Activated CD8-positive, alpha-beta memory T cell treated with anti-CD3 and anti-CD28 coated beads, Interleukin-2, amount 50 U/mL, for 48 hours (primary cell): ENCODE measurements at regions not wholly inside any gene's neighbourhood (a gene's known extent, or its start where the extent isn't known, plus 50 kb on each side); places are given as distances from the start of the nearest gene placed in this dataset.

Experiments used
- DNase-seq: peaks from one replicate; pipeline ENCODE4 v3.0.0-alpha.2; 2020

DNA sequence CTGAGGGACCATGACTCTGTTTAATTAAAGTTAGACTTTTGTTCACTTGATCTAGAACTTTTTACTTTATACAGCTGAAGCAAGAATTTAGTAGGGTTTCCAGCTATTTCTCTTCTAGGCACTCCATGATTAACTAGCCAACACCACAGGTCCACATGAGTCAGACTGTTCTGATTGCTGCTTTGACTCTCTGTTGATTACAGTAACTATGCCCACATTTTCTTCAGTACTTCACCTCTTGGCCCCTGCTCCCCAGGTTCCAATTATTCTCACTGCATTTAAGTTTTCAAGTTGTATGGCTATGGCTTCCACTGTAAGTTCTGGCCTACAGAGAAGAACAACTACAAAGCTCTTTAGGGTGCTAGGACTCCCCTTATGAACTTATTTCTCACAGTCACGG lies 737.2 kb upstream of the IGFBP3 start:
- DNase-seq: no peak

DNA sequence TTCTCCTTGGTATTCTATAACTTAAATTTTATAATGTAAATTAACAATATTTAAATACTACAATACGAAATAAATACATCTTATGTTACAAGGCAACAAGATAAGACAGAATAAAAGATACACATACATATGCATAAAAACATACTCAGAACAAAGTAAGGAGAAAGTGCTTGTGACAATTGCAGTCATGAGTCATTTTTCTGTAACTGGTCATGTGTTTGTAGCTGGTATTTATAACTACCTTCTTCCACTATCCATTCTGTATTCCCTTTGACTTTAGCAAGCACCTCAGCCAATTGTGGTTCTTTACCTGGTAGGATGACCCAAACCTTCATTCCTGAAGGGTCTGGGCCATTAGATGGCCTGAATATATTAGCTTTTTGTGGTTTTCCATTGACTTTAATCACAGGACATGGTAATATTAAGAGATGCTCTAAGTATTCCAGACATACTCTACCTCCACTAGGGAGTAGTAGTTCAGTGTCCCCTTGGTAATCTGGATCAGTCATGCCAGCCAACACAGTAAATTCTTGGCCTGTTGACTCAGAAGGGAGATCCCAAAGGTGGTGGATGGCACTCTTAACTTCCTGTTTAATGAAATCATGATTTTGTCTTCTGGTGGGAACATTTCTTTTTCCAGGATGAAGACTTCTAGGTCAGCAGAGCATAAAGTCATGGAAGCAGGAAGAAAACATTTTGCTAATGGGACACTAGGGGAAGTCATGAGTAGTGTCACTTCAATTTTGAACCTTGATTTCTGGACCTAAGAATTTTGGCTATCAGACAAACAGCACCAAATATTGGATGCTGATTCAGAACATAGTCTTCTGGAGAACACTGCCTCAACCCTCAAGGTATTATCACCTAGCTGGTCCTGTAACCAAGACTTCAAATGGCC lies 733.7 kb upstream of the IGFBP3 start:
- no peak for DNase-seq

DNA sequence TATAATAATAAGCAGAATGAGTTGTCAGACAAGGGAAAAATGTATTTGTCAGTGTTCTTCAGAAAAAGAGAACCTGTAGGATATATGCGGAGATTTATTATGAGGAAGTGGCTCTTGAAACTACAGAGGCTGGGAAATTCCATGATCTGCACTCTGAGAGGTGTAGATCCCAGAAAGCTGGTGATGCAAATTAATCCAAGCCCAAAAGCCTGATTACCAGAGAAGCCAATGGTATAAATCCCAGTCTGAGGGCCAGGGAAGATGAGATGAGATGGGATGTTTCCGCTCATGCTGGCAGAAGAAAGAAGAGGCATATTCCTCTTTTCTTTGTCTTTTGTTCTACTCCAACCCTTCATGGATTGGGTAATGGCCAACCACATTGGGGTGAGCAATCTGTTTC lies 732.8 kb upstream of the IGFBP3 start:
- DNase-seq: no peak

DNA sequence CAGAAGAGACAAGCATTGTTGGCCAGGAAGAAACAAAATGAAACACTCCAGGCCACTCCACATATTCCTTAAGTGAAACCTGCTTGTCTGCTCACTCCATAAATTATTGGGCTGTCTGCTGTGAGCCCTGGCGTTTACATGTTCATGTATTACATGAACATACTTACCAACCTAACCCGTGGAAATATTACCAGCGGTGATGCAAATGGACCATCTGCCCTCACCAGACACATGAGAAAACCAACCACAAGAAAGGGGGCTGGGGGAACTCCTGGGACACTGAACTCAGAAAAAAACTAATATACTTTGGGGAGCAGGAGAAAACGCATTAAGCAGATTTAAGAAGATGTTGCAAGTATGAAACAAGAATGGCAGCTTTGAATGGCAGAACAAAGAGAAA lies 731.2 kb upstream of the IGFBP3 start:
- DNase-seq: no peak

DNA sequence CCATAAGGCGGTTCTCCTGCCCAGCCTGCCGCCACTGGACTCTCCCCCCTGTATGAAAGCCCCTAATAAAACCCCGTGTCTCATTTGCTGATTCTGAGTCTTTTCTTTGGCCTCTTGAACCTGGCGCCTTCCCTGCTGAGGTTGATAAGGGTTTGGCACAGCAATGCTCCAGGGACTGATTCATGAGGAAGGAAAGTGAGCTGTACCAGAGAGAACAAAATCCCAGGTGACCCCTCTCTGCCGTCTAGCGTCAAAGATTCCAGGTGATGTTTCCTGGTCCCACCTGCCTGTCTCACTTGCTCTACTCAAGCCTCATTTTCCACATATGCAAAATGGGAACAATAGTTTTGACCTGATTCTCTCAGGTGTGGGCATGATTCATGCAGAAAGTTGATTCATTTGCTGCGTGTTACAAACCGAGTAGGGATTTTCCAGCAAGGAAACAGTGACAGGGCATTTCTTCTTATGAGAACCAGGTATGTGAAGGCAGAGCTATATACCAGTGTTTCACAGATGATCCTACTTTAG lies 730.6 kb upstream of the IGFBP3 start:
- no peak for DNase-seq

- no peak for DNase-seq
Measured at GRCh38 chr7:46651070-46651469, 730.0 kb upstream of the IGFBP3 start.

DNA sequence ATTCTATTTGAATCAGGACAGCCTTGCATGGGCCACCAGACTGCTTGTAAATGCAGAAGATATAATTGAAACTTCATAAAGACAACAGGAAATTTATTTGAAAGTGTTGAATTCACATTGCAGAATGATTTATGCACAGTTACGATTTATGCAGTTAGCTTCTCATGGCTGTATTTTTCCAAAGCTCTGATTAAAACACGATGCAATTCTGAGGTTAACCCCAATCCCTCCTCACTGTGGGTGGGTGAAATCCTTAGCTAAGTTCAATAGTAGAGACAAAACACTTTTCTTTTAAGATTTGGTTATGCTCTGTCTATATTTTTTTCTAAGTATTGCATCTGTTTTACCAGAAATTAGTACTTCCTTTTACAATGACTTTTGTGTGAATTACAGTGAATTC lies 728.8 kb upstream of the IGFBP3 start:
- DNase-seq: no peak

DNA sequence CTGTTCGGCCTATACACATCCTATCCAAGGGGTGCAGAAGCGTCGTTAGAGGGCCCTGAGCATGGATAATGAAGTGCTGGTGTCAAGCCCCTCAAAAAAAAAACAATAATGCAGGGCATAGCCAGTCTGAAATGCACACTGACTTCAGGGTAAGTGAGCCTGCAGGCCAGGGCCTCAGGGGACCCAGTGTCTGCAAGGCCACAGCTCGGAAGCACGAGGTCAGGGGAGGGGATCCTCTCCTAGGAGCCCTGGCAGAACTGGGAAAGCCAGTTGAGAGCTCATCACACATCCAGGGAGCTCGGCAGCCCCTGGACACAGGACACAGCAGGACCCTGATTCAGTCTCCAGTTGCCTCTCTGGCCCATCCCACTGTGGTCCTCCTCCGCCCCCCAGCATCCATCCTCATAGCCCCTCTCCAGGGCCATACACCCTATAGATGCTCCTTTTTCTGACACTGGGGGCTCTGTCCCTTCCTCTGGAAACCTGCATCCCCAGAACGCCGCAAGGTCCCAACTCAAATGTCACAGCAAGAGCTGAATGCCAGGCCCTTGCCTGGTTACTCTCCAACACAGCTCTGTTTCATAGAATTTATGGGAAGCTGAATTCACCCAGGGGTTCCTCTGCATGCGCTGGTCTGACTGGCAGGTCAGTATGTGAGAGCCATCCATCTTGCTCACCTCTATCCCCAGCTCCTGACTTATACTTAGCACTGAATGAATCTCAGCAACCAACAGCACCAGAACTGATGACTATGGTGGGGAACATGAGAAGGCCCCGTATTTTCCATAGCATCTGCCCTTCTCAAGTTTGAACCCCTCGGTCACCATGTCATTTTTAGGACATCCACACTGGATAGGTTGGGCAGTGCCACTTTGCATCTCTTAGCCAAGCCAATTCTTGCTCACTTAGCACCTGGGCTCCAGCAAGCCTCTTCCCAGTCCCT lies 717.0 kb upstream of the IGFBP3 start:
- no peak for DNase-seq

- DNase-seq: no peak
Measured at GRCh38 chr7:46636022-46636421, 715.0 kb upstream of the IGFBP3 start.

- DNase-seq: no peak
Measured at GRCh38 chr7:46633630-46634240, 712.7 kb upstream of the IGFBP3 start.

DNA sequence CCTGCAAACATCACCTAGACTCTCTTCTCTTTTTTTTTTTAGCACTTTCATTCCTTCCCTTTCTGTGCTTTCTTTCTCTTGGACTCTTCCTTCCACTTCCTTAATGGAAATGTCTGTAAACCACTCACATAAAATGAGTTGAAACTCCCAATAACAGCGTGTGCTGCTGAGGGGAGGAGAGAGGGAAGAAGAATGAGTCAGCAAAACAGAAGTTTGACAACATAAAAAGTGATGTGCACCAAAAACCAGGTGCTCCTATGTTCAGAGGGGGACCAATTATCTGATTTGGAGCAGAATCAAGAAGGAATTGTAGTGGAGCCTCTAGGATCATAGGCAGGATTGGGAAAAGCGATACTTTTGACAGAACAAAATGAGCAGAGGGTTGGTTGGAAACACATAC lies 712.1 kb upstream of the IGFBP3 start:
- DNase-seq: no peak

DNA sequence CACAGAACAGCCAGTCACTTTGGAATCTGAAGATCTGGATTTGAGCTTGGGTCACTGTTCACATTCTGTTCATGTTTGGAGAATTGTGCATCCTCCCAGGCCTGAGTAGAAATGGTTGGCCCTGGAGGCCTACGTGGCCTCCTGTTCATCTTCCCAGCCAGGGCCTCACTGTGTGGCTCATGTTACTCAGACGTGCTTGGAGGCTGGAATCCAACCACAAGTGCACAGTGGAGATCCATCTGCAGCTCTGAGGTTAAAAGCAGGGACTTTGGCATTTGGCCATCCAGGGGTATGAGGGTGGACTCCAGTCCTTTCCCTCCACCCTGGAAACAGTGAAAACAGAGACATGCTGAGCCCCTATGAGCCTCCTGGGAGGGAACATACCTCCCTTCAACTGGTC lies 709.0 kb upstream of the IGFBP3 start:
- DNase-seq: no peak

DNA sequence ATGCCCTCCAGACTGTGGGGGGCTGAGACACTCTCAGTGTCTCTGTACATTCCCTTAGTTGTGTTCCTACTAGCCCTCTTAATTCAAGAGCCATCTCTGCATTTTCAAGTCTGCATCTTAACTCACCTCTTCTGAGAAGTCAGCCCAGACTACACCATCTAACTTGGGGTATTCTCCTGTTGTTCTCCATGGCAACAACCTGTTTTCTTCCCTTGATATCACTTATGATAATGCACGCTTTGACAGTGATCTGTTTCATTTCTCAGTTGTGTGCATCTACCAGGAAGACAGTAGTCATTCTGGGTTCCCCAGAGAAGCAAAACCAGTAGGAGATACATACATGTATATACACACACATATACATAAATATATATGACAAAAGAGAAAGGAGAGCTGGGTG lies 707.3 kb upstream of the IGFBP3 start:
- DNase-seq: no peak

DNA sequence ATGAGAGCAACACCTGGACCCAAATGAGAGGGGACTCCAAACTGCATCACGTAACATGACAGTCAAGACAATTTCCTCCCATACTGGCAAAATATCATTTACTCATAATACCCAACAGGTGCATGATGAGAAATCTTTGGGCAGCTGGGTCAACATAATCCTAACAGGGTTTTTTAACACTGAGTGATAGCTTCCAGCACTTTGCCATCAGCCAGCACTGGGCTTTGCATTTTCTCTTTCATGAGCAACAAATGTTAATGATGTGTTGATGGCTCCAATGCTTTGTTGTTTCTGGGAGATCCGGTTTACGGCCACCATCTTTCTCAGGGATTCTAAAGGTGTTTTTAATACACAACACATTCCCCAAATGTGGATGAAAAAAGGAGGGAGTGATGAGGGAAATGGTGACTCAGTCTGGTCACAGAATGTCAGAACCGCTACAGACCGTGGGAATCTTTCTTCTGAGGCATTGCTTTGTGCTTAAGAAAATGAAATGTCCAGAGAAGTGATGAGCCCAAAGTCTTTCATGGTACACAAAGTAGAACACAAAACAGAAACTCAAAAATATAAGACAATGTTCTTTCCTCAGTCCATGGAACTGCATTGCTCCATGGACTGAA lies 705.7 kb upstream of the IGFBP3 start:
- no peak for DNase-seq

DNA sequence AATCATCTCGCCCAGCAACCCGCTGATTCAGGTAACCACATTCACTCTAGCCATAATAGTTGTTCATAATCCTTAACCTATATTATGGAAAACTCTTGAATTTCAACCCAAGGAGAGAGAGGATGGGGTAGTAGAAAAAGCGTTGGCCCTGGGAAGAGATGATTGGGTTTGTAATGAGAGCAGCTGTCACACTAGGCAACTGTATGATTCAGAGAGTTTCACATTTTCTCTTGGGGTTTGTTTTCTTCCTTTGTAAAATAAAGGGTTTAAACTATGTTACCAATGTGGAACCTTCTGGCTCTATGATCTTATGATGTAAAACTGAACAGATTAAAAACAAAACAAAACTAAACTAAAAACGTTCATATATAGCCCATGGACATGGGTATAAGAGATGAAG lies 705.2 kb upstream of the IGFBP3 start:
- no peak for DNase-seq

DNA sequence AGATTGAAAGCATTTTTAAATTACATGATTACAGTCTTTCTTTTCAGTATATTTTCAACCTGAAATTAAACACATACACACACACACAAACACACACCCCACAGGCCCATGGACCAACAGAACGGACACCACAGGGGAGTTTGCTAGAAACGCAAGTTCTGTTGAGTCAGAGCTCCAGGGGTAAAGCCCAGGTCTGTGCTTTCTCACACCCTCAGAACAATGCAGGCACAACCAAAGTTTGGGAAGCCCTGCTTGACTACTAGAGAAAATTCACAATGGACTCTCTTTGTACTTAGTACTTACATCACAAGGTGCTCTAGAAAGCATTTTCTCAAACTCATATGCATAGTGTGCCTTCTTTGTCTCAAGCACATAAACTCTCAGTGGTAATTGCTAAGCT lies 704.0 kb upstream of the IGFBP3 start:
- no peak for DNase-seq

- no peak for DNase-seq
Measured at GRCh38 chr7:46622251-46622650, 701.2 kb upstream of the IGFBP3 start.

GRCh38 chr7:46619723-46620310 lies 698.7 kb upstream of the IGFBP3 start:
- DNase-seq: no peak

GRCh38 chr7:46616636-46617035 lies 695.6 kb upstream of the IGFBP3 start:
- no peak for DNase-seq

DNA sequence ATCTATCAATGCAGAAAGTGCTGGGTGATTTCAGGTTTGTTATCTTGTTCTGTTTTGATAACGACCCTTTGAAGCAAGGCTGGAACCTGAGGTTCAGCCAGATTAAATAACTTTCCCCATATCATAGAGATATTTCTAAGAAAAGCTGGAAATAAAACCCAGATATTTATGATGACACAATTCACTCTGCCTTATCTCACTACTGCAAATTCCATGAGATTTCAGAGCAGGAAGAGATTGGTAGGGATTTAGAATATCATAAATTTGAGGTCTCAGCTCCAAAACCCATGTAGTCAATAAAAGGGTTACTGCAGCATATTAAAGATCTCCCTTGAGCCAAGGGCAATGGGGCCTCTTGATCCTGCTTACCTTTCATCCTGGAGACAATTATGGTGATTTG lies 692.5 kb upstream of the IGFBP3 start:
- DNase-seq: no peak

GRCh38 chr7:46613116-46613515 lies 692.0 kb upstream of the IGFBP3 start:
- DNase-seq: no peak

DNA sequence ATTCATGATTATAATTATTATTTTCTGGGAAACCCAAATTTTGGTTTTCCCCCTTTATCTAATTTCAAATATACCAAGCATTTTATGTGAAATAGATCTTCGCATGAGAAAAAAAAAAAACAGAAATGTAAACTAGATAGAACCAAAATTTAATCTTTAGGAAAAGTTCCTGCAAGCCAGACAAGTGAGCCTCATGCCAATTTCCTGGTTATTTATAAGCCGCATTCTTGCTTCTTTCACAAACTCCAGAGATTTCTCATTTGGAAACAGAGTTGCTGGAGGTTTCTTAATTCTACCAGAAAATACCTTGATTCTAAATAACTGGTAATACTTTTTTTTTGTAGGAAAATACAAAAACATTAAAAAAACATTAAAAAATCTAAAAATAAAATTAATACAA lies 690.4 kb upstream of the IGFBP3 start:
- DNase-seq: no peak
